ENCODE measurements at regions not wholly inside any gene's neighbourhood (a gene's known extent, or its start where the extent isn't known, plus 50 kb on each side); places are given as distances from the start of the nearest gene placed in this dataset.

DNA sequence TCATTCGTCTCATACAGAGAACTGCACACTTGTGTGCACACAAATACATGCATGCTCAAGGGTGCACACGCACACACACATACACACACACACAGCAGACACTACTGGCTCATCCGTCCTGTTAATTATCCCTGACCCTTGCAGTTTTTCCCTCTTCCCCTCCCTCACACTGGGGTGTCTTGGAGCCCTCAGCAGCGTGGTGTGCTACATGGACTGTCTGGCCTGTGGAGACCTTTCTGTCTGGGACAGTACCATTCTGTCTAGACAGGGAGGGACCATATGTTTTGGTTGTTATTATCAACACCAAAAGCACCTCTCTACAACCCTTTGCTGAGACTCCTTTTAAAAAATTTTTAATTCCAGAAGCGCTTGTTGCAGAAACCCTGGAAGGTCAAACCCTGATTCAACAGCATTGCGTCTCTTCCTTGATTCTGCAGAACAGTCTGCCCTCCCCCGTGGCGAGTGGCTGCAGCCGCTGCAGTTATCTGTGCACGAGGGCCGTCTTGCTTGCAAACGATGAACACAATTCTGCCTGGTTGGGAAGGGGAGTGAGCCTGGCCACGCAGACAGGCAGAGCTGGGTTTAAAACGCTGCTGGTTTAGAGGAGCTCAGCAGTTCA lies 374.0 kb downstream of the IRS2 start:
- DNase-seq (no peak), ATAC-seq (ENCODE audit: low read depth in 2 of 2) (no peak)
- H3K36me3 ChIP-seq (ENCODE audit: control insufficient read depth, insufficient read depth, low read length), result no peaks in the 10 kb centered on the region
- no peaks in the 10 kb centered on the region for H3K4me1 ChIP-seq (ENCODE audit: control insufficient read depth, insufficient read depth, low read length, poor library complexity, severe bottlenecking)
- H3K27ac ChIP-seq (ENCODE audit: insufficient read depth, low read length, poor library complexity, severe bottlenecking), result no peak overlapping the region
- H3K36me3 Mint-ChIP-seq, result no peaks in the 10 kb centered on the region
- peaks cover 0 to 2% (median 0%) of the 10 kb centered on the region in 7 donors for H3K9me3 Mint-ChIP-seq
- no peaks in the 10 kb centered on the region for H3K27me3 Mint-ChIP-seq
- no peak overlapping the region for H3K4me3 Mint-ChIP-seq
- H3K4me1 Mint-ChIP-seq, result peaks cover 0 to 4% (median 0%) of the 10 kb centered on the region in 4 donors
- no peak overlapping the region for H3K4me3 ChIP-seq (ENCODE audit: low read depth, low read length)
- H3K27ac Mint-ChIP-seq, result no peak overlapping the region
- H3K27me3 ChIP-seq (ENCODE audit: control insufficient read depth, insufficient read depth, low read length), result no peaks in the 10 kb centered on the region
- H3K9me3 ChIP-seq (ENCODE audit: control insufficient read depth in 2 of 2, low read length in 2 of 2), result no peaks in the 10 kb centered on the region

DNA sequence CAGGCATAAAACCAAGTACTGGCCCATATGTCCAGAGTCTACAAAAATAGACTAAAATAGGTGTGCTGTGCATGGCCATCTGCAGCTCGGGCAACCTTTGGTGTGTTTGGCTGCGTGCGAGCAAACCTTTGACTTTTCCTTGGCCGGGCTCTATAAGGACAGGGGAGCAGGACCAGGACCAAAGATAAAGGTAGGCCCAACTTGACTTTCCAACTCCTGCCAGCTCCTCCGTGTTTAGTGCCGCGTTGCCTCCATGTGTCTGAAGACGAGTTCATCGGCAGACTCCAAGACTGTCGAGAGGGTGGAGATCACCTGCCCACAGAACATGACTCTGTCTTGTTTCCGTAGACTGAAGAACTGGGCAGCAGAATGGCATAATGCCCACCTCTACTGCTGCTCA lies 375.5 kb downstream of the IRS2 start:
- H3K27me3 ChIP-seq (ENCODE audit: control insufficient read depth, insufficient read depth, low read length), result no peaks in the 10 kb centered on the region
- DNase-seq (no peak), ATAC-seq (ENCODE audit: low read depth in 2 of 2) (no peak)
- H3K27ac ChIP-seq (ENCODE audit: insufficient read depth, low read length, poor library complexity, severe bottlenecking), result no peak overlapping the region
- no peak overlapping the region for H3K4me3 Mint-ChIP-seq
- no peak overlapping the region for H3K4me3 ChIP-seq (ENCODE audit: low read depth, low read length)
- H3K27me3 Mint-ChIP-seq, result no peaks in the 10 kb centered on the region
- H3K9me3 Mint-ChIP-seq, result peaks cover 0 to 2% (median 0%) of the 10 kb centered on the region in 7 donors
- no peaks in the 10 kb centered on the region for H3K36me3 ChIP-seq (ENCODE audit: control insufficient read depth, insufficient read depth, low read length)
- H3K36me3 Mint-ChIP-seq, result no peaks in the 10 kb centered on the region
- H3K4me1 Mint-ChIP-seq, result no peaks in the 10 kb centered on the region
- no peaks in the 10 kb centered on the region for H3K9me3 ChIP-seq (ENCODE audit: control insufficient read depth in 2 of 2, low read length in 2 of 2)
- H3K4me1 ChIP-seq (ENCODE audit: control insufficient read depth, insufficient read depth, low read length, poor library complexity, severe bottlenecking), result no peaks in the 10 kb centered on the region
- H3K27ac Mint-ChIP-seq, result no peak overlapping the region

GRCh38 chr13:109408591-109409382 lies 377.6 kb downstream of the IRS2 start:
- Mint-ChIP-seq H3K9me3 (peaks cover 0 to 3% (median 0%) of the 10 kb centered on the region in 7 donors), H3K36me3 (no peaks in the 10 kb centered on the region), H3K27me3 (no peaks in the 10 kb centered on the region)

GRCh38 chr13:109406376-109406992 lies 379.9 kb downstream of the IRS2 start:
- Histone ChIP-seq H3K4me1 (ENCODE audit: control insufficient read depth, insufficient read depth, low read length, poor library complexity, severe bottlenecking) (no peaks in the 10 kb centered on the region), H3K36me3 (ENCODE audit: control insufficient read depth, insufficient read depth, low read length) (no peaks in the 10 kb centered on the region), H3K27me3 (ENCODE audit: control insufficient read depth, insufficient read depth, low read length) (no peaks in the 10 kb centered on the region), H3K9me3 (ENCODE audit: control insufficient read depth in 2 of 2, low read length in 2 of 2) (no peaks in the 10 kb centered on the region), H3K27ac (ENCODE audit: insufficient read depth, low read length, poor library complexity, severe bottlenecking) (no peak overlapping the region), H3K4me3 (ENCODE audit: low read depth, low read length) (no peak overlapping the region)
- H3K36me3 Mint-ChIP-seq, result no peaks in the 10 kb centered on the region
- H3K9me3 Mint-ChIP-seq, result peaks cover 0 to 4% (median 0%) of the 10 kb centered on the region in 7 donors
- no peaks in the 10 kb centered on the region for H3K4me1 Mint-ChIP-seq
- no peak overlapping the region for H3K27ac Mint-ChIP-seq
- no peaks in the 10 kb centered on the region for H3K27me3 Mint-ChIP-seq
- no peak overlapping the region for H3K4me3 Mint-ChIP-seq
- DNase-seq, result no peak
- no peak for ATAC-seq (ENCODE audit: low read depth in 2 of 2)

More at GRCh38 chr13:109408591-109409382, 377.6 kb downstream of the IRS2 start:
- Mint-ChIP-seq H3K27ac (no peak overlapping the region), H3K4me3 (no peak overlapping the region), H3K4me1 (no peaks in the 10 kb centered on the region)
- Histone ChIP-seq H3K4me3 (ENCODE audit: low read depth, low read length) (no peak overlapping the region), H3K9me3 (ENCODE audit: control insufficient read depth in 2 of 2, low read length in 2 of 2) (no peaks in the 10 kb centered on the region), H3K4me1 (ENCODE audit: control insufficient read depth, insufficient read depth, low read length, poor library complexity, severe bottlenecking) (no peaks in the 10 kb centered on the region), H3K36me3 (ENCODE audit: control insufficient read depth, insufficient read depth, low read length) (no peaks in the 10 kb centered on the region), H3K27me3 (ENCODE audit: control insufficient read depth, insufficient read depth, low read length) (no peaks in the 10 kb centered on the region), H3K27ac (ENCODE audit: insufficient read depth, low read length, poor library complexity, severe bottlenecking) (no peak overlapping the region)
- no peak for DNase-seq
- no peak for ATAC-seq (ENCODE audit: low read depth in 2 of 2)

GRCh38 chr13:109403012-109403421 lies 383.4 kb downstream of the IRS2 start:
- H3K4me1 Mint-ChIP-seq, result no peaks in the 10 kb centered on the region
- H3K27ac Mint-ChIP-seq, result no peak overlapping the region
- Histone ChIP-seq H3K4me1 (ENCODE audit: control insufficient read depth, insufficient read depth, low read length, poor library complexity, severe bottlenecking) (no peaks in the 10 kb centered on the region), H3K27ac (ENCODE audit: insufficient read depth, low read length, poor library complexity, severe bottlenecking) (no peak overlapping the region), H3K9me3 (ENCODE audit: control insufficient read depth in 2 of 2, low read length in 2 of 2) (no peaks in the 10 kb centered on the region), H3K4me3 (ENCODE audit: low read depth, low read length) (no peak overlapping the region), H3K27me3 (ENCODE audit: control insufficient read depth, insufficient read depth, low read length) (no peaks in the 10 kb centered on the region), H3K36me3 (ENCODE audit: control insufficient read depth, insufficient read depth, low read length) (no peaks in the 10 kb centered on the region)
- H3K9me3 Mint-ChIP-seq, result peaks cover 0 to 4% (median 1%) of the 10 kb centered on the region in 7 donors
- no peaks in the 10 kb centered on the region for H3K27me3 Mint-ChIP-seq
- ATAC-seq (ENCODE audit: low read depth in 2 of 2) (no peak), DNase-seq (no peak)
- no peaks in the 10 kb centered on the region for H3K36me3 Mint-ChIP-seq
- no peak overlapping the region for H3K4me3 Mint-ChIP-seq

DNA sequence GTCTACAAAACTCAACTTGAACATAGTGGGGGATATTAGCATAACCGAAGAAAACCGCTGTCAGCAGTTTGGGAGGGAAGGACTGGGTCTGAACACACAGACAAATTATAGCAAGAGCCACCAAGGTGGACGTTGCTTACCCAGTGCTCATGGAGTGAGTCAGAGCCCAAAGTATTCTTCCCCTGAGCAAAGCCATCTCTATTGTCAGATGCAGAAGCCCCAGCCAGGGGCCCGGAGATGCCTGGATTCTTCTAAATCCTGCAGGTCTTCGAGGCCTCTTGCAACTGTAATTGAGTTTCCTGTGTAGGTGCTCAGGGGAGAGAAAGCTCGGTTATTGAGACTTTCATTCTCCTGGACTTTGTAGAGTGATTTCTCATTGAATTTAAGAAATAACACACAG lies 384.5 kb downstream of the IRS2 start:
- Histone ChIP-seq H3K9me3 (ENCODE audit: control insufficient read depth in 2 of 2, low read length in 2 of 2) (no peaks in the 10 kb centered on the region), H3K4me3 (ENCODE audit: low read depth, low read length) (no peak overlapping the region), H3K36me3 (ENCODE audit: control insufficient read depth, insufficient read depth, low read length) (no peaks in the 10 kb centered on the region), H3K4me1 (ENCODE audit: control insufficient read depth, insufficient read depth, low read length, poor library complexity, severe bottlenecking) (no peaks in the 10 kb centered on the region), H3K27me3 (ENCODE audit: control insufficient read depth, insufficient read depth, low read length) (no peaks in the 10 kb centered on the region), H3K27ac (ENCODE audit: insufficient read depth, low read length, poor library complexity, severe bottlenecking) (no peak overlapping the region)
- H3K4me1 Mint-ChIP-seq, result no peaks in the 10 kb centered on the region
- H3K4me3 Mint-ChIP-seq, result no peak overlapping the region
- ATAC-seq (ENCODE audit: low read depth in 2 of 2), result no peak
- no peaks in the 10 kb centered on the region for H3K36me3 Mint-ChIP-seq
- no peaks in the 10 kb centered on the region for H3K27me3 Mint-ChIP-seq
- peaks cover 0 to 4% (median 1%) of the 10 kb centered on the region in 7 donors for H3K9me3 Mint-ChIP-seq
- DNase-seq, result no peak
- no peak overlapping the region for H3K27ac Mint-ChIP-seq

GRCh38 chr13:109401307-109401706 lies 385.1 kb downstream of the IRS2 start:
- no peak overlapping the region for H3K4me3 Mint-ChIP-seq
- ATAC-seq (ENCODE audit: low read depth in 2 of 2) (no peak), DNase-seq (no peak)
- H3K36me3 ChIP-seq (ENCODE audit: control insufficient read depth, insufficient read depth, low read length), result no peaks in the 10 kb centered on the region
- peaks cover 0 to 4% (median 2%) of the 10 kb centered on the region in 7 donors for H3K9me3 Mint-ChIP-seq
- H3K4me1 ChIP-seq (ENCODE audit: control insufficient read depth, insufficient read depth, low read length, poor library complexity, severe bottlenecking), result no peaks in the 10 kb centered on the region
- no peaks in the 10 kb centered on the region for H3K4me1 Mint-ChIP-seq
- H3K4me3 ChIP-seq (ENCODE audit: low read depth, low read length), result no peak overlapping the region
- H3K27ac Mint-ChIP-seq, result no peak overlapping the region
- H3K27ac ChIP-seq (ENCODE audit: insufficient read depth, low read length, poor library complexity, severe bottlenecking), result no peak overlapping the region
- H3K27me3 Mint-ChIP-seq, result no peaks in the 10 kb centered on the region
- H3K9me3 ChIP-seq (ENCODE audit: control insufficient read depth in 2 of 2, low read length in 2 of 2), result no peaks in the 10 kb centered on the region
- H3K27me3 ChIP-seq (ENCODE audit: control insufficient read depth, insufficient read depth, low read length), result no peaks in the 10 kb centered on the region
- H3K36me3 Mint-ChIP-seq, result no peaks in the 10 kb centered on the region

Measured in CD4-positive, CD25-positive, alpha-beta regulatory T cell (primary cell).